ENCODE measurements at regions not wholly inside any gene's neighbourhood (a gene's known extent, or its start where the extent isn't known, plus 50 kb on each side); places are given as distances from the start of the nearest gene placed in this dataset.

GRCh38 chr6:132244744-132245143 lies 156.5 kb downstream of the MOXD1 start:
- H3K27me3 ChIP-seq (ENCODE audit: control insufficient read depth in 3 of 3, insufficient read depth in 3 of 3, low read length in 3 of 3) = no peaks in the 10 kb centered on the region

GRCh38 chr6:132236744-132237143 lies 164.5 kb downstream of the MOXD1 start:
- FAIRE-seq = no peak
- DNase-seq = no peak
- Histone ChIP-seq H3K36me3 (ENCODE audit: control insufficient read depth in 3 of 3, insufficient read depth in 2 of 3, low read depth in 1 of 3, low read length in 3 of 3) (no peaks in the 10 kb centered on the region), H3K27me3 (ENCODE audit: control insufficient read depth in 3 of 3, insufficient read depth in 3 of 3, low read length in 3 of 3) (no peaks in the 10 kb centered on the region), H3K4me3 (ENCODE audit: low read depth in 1 of 3, low read length in 3 of 3) (no peak overlapping the region), H3K27ac (ENCODE audit: low read depth in 1 of 3, low read length in 2 of 3) (no peak overlapping the region), H3K9me3 (ENCODE audit: control insufficient read depth in 2 of 2, insufficient read depth in 1 of 2, low read depth in 1 of 2, low read length in 1 of 2) (no peaks in the 10 kb centered on the region), H3K4me1 (ENCODE audit: control insufficient read depth in 3 of 3, insufficient read depth in 2 of 3, low read depth in 1 of 3, low read length in 2 of 3) (no peaks in the 10 kb centered on the region)
- 16 to 21% (median 20%) methylated on average over 3 of the region's 3 CpGs for WGBS, 3 donors

More at GRCh38 chr6:132244744-132245143, 156.5 kb downstream of the MOXD1 start:
- no peaks in the 10 kb centered on the region for H3K9me3 ChIP-seq (ENCODE audit: control insufficient read depth in 2 of 2, insufficient read depth in 1 of 2, low read depth in 1 of 2, low read length in 1 of 2)
- FAIRE-seq (no peak), DNase-seq (no peak)
- 92 to 95% (median 94%) methylated on average over 3 of the region's 3 CpGs for WGBS, 3 donors
- no peaks in the 10 kb centered on the region for H3K4me1 ChIP-seq (ENCODE audit: control insufficient read depth in 3 of 3, insufficient read depth in 2 of 3, low read depth in 1 of 3, low read length in 2 of 3)
- no peaks in the 10 kb centered on the region for H3K36me3 ChIP-seq (ENCODE audit: control insufficient read depth in 3 of 3, insufficient read depth in 2 of 3, low read depth in 1 of 3, low read length in 3 of 3)
- no peak overlapping the region for H3K27ac ChIP-seq (ENCODE audit: low read depth in 1 of 3, low read length in 2 of 3)
- H3K4me3 ChIP-seq (ENCODE audit: low read depth in 1 of 3, low read length in 3 of 3) = no peak overlapping the region

GRCh38 chr6:132236281-132236680 lies 165.0 kb downstream of the MOXD1 start:
- no peak for FAIRE-seq
- 60 to 75% (median 62%) methylated on average over 1 of the region's 1 CpG for WGBS, 3 donors
- no peaks in the 10 kb centered on the region for H3K4me1 ChIP-seq (ENCODE audit: control insufficient read depth in 3 of 3, insufficient read depth in 2 of 3, low read depth in 1 of 3, low read length in 2 of 3)
- H3K27ac ChIP-seq (ENCODE audit: low read depth in 1 of 3, low read length in 2 of 3) = no peak overlapping the region
- no peaks in the 10 kb centered on the region for H3K36me3 ChIP-seq (ENCODE audit: control insufficient read depth in 3 of 3, insufficient read depth in 2 of 3, low read depth in 1 of 3, low read length in 3 of 3)
- H3K9me3 ChIP-seq (ENCODE audit: control insufficient read depth in 2 of 2, insufficient read depth in 1 of 2, low read depth in 1 of 2, low read length in 1 of 2) = no peaks in the 10 kb centered on the region
- no peaks in the 10 kb centered on the region for H3K27me3 ChIP-seq (ENCODE audit: control insufficient read depth in 3 of 3, insufficient read depth in 3 of 3, low read length in 3 of 3)
- DNase-seq = no peak
- no peak overlapping the region for H3K4me3 ChIP-seq (ENCODE audit: low read depth in 1 of 3, low read length in 3 of 3)

- Histone ChIP-seq H3K4me1 (ENCODE audit: control insufficient read depth in 3 of 3, insufficient read depth in 2 of 3, low read depth in 1 of 3, low read length in 2 of 3) (no peaks in the 10 kb centered on the region), H3K27me3 (ENCODE audit: control insufficient read depth in 3 of 3, insufficient read depth in 3 of 3, low read length in 3 of 3) (no peaks in the 10 kb centered on the region), H3K36me3 (ENCODE audit: control insufficient read depth in 3 of 3, insufficient read depth in 2 of 3, low read depth in 1 of 3, low read length in 3 of 3) (no peaks in the 10 kb centered on the region), H3K9me3 (ENCODE audit: control insufficient read depth in 2 of 2, insufficient read depth in 1 of 2, low read depth in 1 of 2, low read length in 1 of 2) (no peaks in the 10 kb centered on the region), H3K4me3 (ENCODE audit: low read depth in 1 of 3, low read length in 3 of 3) (no peak overlapping the region), H3K27ac (ENCODE audit: low read depth in 1 of 3, low read length in 2 of 3) (no peak overlapping the region)
- 48 to 50% (median 49%) methylated on average over 2 of the region's 2 CpGs for WGBS, 3 donors
- no peak for DNase-seq
- no peak for FAIRE-seq
Measured at GRCh38 chr6:132235596-132236280, 165.5 kb downstream of the MOXD1 start.

- H3K4me3 ChIP-seq (ENCODE audit: low read depth in 1 of 3, low read length in 3 of 3) = no peak overlapping the region
- no peak overlapping the region for H3K27ac ChIP-seq (ENCODE audit: low read depth in 1 of 3, low read length in 2 of 3)
- no peak for FAIRE-seq
- 85 to 96% (median 94%) methylated on average over 2 of the region's 2 CpGs for WGBS, 3 donors
- H3K27me3 ChIP-seq (ENCODE audit: control insufficient read depth in 3 of 3, insufficient read depth in 3 of 3, low read length in 3 of 3) = no peaks in the 10 kb centered on the region
- DNase-seq = no peak
- no peaks in the 10 kb centered on the region for H3K9me3 ChIP-seq (ENCODE audit: control insufficient read depth in 2 of 2, insufficient read depth in 1 of 2, low read depth in 1 of 2, low read length in 1 of 2)
- no peaks in the 10 kb centered on the region for H3K36me3 ChIP-seq (ENCODE audit: control insufficient read depth in 3 of 3, insufficient read depth in 2 of 3, low read depth in 1 of 3, low read length in 3 of 3)
- no peaks in the 10 kb centered on the region for H3K4me1 ChIP-seq (ENCODE audit: control insufficient read depth in 3 of 3, insufficient read depth in 2 of 3, low read depth in 1 of 3, low read length in 2 of 3)
Measured at GRCh38 chr6:132234356-132234755, 166.9 kb downstream of the MOXD1 start.

GRCh38 chr6:132231121-132231884 lies 170.0 kb downstream of the MOXD1 start:
- DNase-seq (no peak), FAIRE-seq (no peak)
- no peaks in the 10 kb centered on the region for H3K36me3 ChIP-seq (ENCODE audit: control insufficient read depth in 3 of 3, insufficient read depth in 2 of 3, low read depth in 1 of 3, low read length in 3 of 3)
- no peaks in the 10 kb centered on the region for H3K4me1 ChIP-seq (ENCODE audit: control insufficient read depth in 3 of 3, insufficient read depth in 2 of 3, low read depth in 1 of 3, low read length in 2 of 3)
- H3K27me3 ChIP-seq (ENCODE audit: control insufficient read depth in 3 of 3, insufficient read depth in 3 of 3, low read length in 3 of 3) = no peaks in the 10 kb centered on the region
- no peak overlapping the region for H3K27ac ChIP-seq (ENCODE audit: low read depth in 1 of 3, low read length in 2 of 3)
- no peaks in the 10 kb centered on the region for H3K9me3 ChIP-seq (ENCODE audit: control insufficient read depth in 2 of 2, insufficient read depth in 1 of 2, low read depth in 1 of 2, low read length in 1 of 2)
- WGBS, 3 donors = 82 to 87% (median 84%) methylated on average over 4 of the region's 4 CpGs
- H3K4me3 ChIP-seq (ENCODE audit: low read depth in 1 of 3, low read length in 3 of 3) = no peak overlapping the region

- FAIRE-seq (no peak), DNase-seq (no peak)
- no peaks in the 10 kb centered on the region for H3K36me3 ChIP-seq (ENCODE audit: control insufficient read depth in 3 of 3, insufficient read depth in 2 of 3, low read depth in 1 of 3, low read length in 3 of 3)
- H3K4me3 ChIP-seq (ENCODE audit: low read depth in 1 of 3, low read length in 3 of 3) = no peak overlapping the region
- H3K9me3 ChIP-seq (ENCODE audit: control insufficient read depth in 2 of 2, insufficient read depth in 1 of 2, low read depth in 1 of 2, low read length in 1 of 2) = peaks cover 0 to 3% of the 10 kb centered on the region in 2 donors
- H3K27me3 ChIP-seq (ENCODE audit: control insufficient read depth in 3 of 3, insufficient read depth in 3 of 3, low read length in 3 of 3) = no peaks in the 10 kb centered on the region
- WGBS, 3 donors = 83 to 94% (median 91%) methylated on average over 1 of the region's 1 CpG
- H3K4me1 ChIP-seq (ENCODE audit: control insufficient read depth in 3 of 3, insufficient read depth in 2 of 3, low read depth in 1 of 3, low read length in 2 of 3) = no peaks in the 10 kb centered on the region
- no peak overlapping the region for H3K27ac ChIP-seq (ENCODE audit: low read depth in 1 of 3, low read length in 2 of 3)
Measured at GRCh38 chr6:132228894-132229293, 172.4 kb downstream of the MOXD1 start.

GRCh38 chr6:132227904-132228303 lies 173.4 kb downstream of the MOXD1 start:
- FAIRE-seq = no peak
- no peak for DNase-seq
- Histone ChIP-seq H3K9me3 (ENCODE audit: control insufficient read depth in 2 of 2, insufficient read depth in 1 of 2, low read depth in 1 of 2, low read length in 1 of 2) (peaks cover 0 to 3% of the 10 kb centered on the region in 2 donors), H3K36me3 (ENCODE audit: control insufficient read depth in 3 of 3, insufficient read depth in 2 of 3, low read depth in 1 of 3, low read length in 3 of 3) (no peaks in the 10 kb centered on the region), H3K4me1 (ENCODE audit: control insufficient read depth in 3 of 3, insufficient read depth in 2 of 3, low read depth in 1 of 3, low read length in 2 of 3) (no peaks in the 10 kb centered on the region), H3K4me3 (ENCODE audit: low read depth in 1 of 3, low read length in 3 of 3) (no peak overlapping the region), H3K27ac (ENCODE audit: low read depth in 1 of 3, low read length in 2 of 3) (no peak overlapping the region), H3K27me3 (ENCODE audit: control insufficient read depth in 3 of 3, insufficient read depth in 3 of 3, low read length in 3 of 3) (no peaks in the 10 kb centered on the region)
